ENCODE measurements at regions not wholly inside any gene's neighbourhood (a gene's known extent, or its start where the extent isn't known, plus 50 kb on each side); places are given as distances from the start of the nearest gene placed in this dataset.

GRCh38 chr3:5726621-5727020 is 539.1 kb downstream of the EDEM1 start:
- no peak overlapping the region for H3K27ac ChIP-seq (ENCODE audit: low read depth, low read length)
- H3K4me1 ChIP-seq (ENCODE audit: control insufficient read depth in 5 of 5, insufficient read depth in 5 of 5, low read length in 5 of 5), result no peaks in the 10 kb centered on the region
- H3K9me3 ChIP-seq (ENCODE audit: control insufficient read depth in 5 of 5, low read length in 5 of 5), result no peaks in the 10 kb centered on the region
- no peaks in the 10 kb centered on the region for H3K36me3 ChIP-seq (ENCODE audit: control insufficient read depth in 5 of 5, insufficient read depth in 5 of 5, low read length in 5 of 5)
- H3K27me3 ChIP-seq (ENCODE audit: control insufficient read depth in 5 of 5, insufficient read depth in 4 of 5, low read length in 5 of 5), result no peaks in the 10 kb centered on the region
- no peak overlapping the region for H3K4me3 ChIP-seq (ENCODE audit: low read depth in 1 of 5, low read length in 5 of 5)
- no peak overlapping the region for H3K9ac ChIP-seq (ENCODE audit: low read length in 5 of 5)

GRCh38 chr3:5727743-5728484 is 540.4 kb downstream of the EDEM1 start:
- H3K36me3 ChIP-seq (ENCODE audit: control insufficient read depth in 5 of 5, insufficient read depth in 5 of 5, low read length in 5 of 5), result no peaks in the 10 kb centered on the region
- no peaks in the 10 kb centered on the region for H3K27me3 ChIP-seq (ENCODE audit: control insufficient read depth in 5 of 5, insufficient read depth in 4 of 5, low read length in 5 of 5)
- no peaks in the 10 kb centered on the region for H3K9me3 ChIP-seq (ENCODE audit: control insufficient read depth in 5 of 5, low read length in 5 of 5)
- no peak overlapping the region for H3K27ac ChIP-seq (ENCODE audit: low read depth, low read length)
- H3K9ac ChIP-seq (ENCODE audit: low read length in 5 of 5), result no peak overlapping the region
- no peak overlapping the region for H3K4me3 ChIP-seq (ENCODE audit: low read depth in 1 of 5, low read length in 5 of 5)
- no peaks in the 10 kb centered on the region for H3K4me1 ChIP-seq (ENCODE audit: control insufficient read depth in 5 of 5, insufficient read depth in 5 of 5, low read length in 5 of 5)

GRCh38 chr3:5729852-5730251 is 542.3 kb downstream of the EDEM1 start:
- no peak overlapping the region for H3K9ac ChIP-seq (ENCODE audit: low read length in 5 of 5)
- H3K27ac ChIP-seq (ENCODE audit: low read depth, low read length), result no peak overlapping the region
- H3K4me3 ChIP-seq (ENCODE audit: low read depth in 1 of 5, low read length in 5 of 5), result no peak overlapping the region
- H3K4me1 ChIP-seq (ENCODE audit: control insufficient read depth in 5 of 5, insufficient read depth in 5 of 5, low read length in 5 of 5), result no peaks in the 10 kb centered on the region
- H3K27me3 ChIP-seq (ENCODE audit: control insufficient read depth in 5 of 5, insufficient read depth in 4 of 5, low read length in 5 of 5), result no peaks in the 10 kb centered on the region
- no peaks in the 10 kb centered on the region for H3K9me3 ChIP-seq (ENCODE audit: control insufficient read depth in 5 of 5, low read length in 5 of 5)
- no peaks in the 10 kb centered on the region for H3K36me3 ChIP-seq (ENCODE audit: control insufficient read depth in 5 of 5, insufficient read depth in 5 of 5, low read length in 5 of 5)

GRCh38 chr3:5731100-5731499 is 543.6 kb downstream of the EDEM1 start:
- Histone ChIP-seq H3K27me3 (ENCODE audit: control insufficient read depth in 5 of 5, insufficient read depth in 4 of 5, low read length in 5 of 5) (no peaks in the 10 kb centered on the region), H3K27ac (ENCODE audit: low read depth, low read length) (no peak overlapping the region), H3K36me3 (ENCODE audit: control insufficient read depth in 5 of 5, insufficient read depth in 5 of 5, low read length in 5 of 5) (no peaks in the 10 kb centered on the region)

GRCh38 chr3:5732081-5732480 is 544.6 kb downstream of the EDEM1 start:
- Histone ChIP-seq H3K27ac (ENCODE audit: low read depth, low read length) (no peak overlapping the region), H3K27me3 (ENCODE audit: control insufficient read depth in 5 of 5, insufficient read depth in 4 of 5, low read length in 5 of 5) (no peaks in the 10 kb centered on the region), H3K9ac (ENCODE audit: low read length in 5 of 5) (no peak overlapping the region), H3K4me1 (ENCODE audit: control insufficient read depth in 5 of 5, insufficient read depth in 5 of 5, low read length in 5 of 5) (no peaks in the 10 kb centered on the region), H3K9me3 (ENCODE audit: control insufficient read depth in 5 of 5, low read length in 5 of 5) (no peaks in the 10 kb centered on the region), H3K4me3 (ENCODE audit: low read depth in 1 of 5, low read length in 5 of 5) (no peak overlapping the region), H3K36me3 (ENCODE audit: control insufficient read depth in 5 of 5, insufficient read depth in 5 of 5, low read length in 5 of 5) (no peaks in the 10 kb centered on the region)

More at GRCh38 chr3:5731100-5731499, 543.6 kb downstream of the EDEM1 start:
- H3K9me3 ChIP-seq (ENCODE audit: control insufficient read depth in 5 of 5, low read length in 5 of 5), result no peaks in the 10 kb centered on the region
- H3K4me1 ChIP-seq (ENCODE audit: control insufficient read depth in 5 of 5, insufficient read depth in 5 of 5, low read length in 5 of 5), result no peaks in the 10 kb centered on the region
- H3K9ac ChIP-seq (ENCODE audit: low read length in 5 of 5), result no peak overlapping the region
- H3K4me3 ChIP-seq (ENCODE audit: low read depth in 1 of 5, low read length in 5 of 5), result no peak overlapping the region

GRCh38 chr3:5733995-5734394 is 546.5 kb downstream of the EDEM1 start:
- Histone ChIP-seq H3K9ac (ENCODE audit: low read length in 5 of 5) (no peak overlapping the region), H3K4me1 (ENCODE audit: control insufficient read depth in 5 of 5, insufficient read depth in 5 of 5, low read length in 5 of 5) (no peaks in the 10 kb centered on the region), H3K36me3 (ENCODE audit: control insufficient read depth in 5 of 5, insufficient read depth in 5 of 5, low read length in 5 of 5) (no peaks in the 10 kb centered on the region), H3K27ac (ENCODE audit: low read depth, low read length) (no peak overlapping the region), H3K9me3 (ENCODE audit: control insufficient read depth in 5 of 5, low read length in 5 of 5) (no peaks in the 10 kb centered on the region), H3K27me3 (ENCODE audit: control insufficient read depth in 5 of 5, insufficient read depth in 4 of 5, low read length in 5 of 5) (no peaks in the 10 kb centered on the region), H3K4me3 (ENCODE audit: low read depth in 1 of 5, low read length in 5 of 5) (no peak overlapping the region)

- H3K9ac ChIP-seq (ENCODE audit: low read length in 5 of 5), result no peak overlapping the region
- no peaks in the 10 kb centered on the region for H3K9me3 ChIP-seq (ENCODE audit: control insufficient read depth in 5 of 5, low read length in 5 of 5)
- no peaks in the 10 kb centered on the region for H3K36me3 ChIP-seq (ENCODE audit: control insufficient read depth in 5 of 5, insufficient read depth in 5 of 5, low read length in 5 of 5)
- no peaks in the 10 kb centered on the region for H3K27me3 ChIP-seq (ENCODE audit: control insufficient read depth in 5 of 5, insufficient read depth in 4 of 5, low read length in 5 of 5)
- no peak overlapping the region for H3K4me3 ChIP-seq (ENCODE audit: low read depth in 1 of 5, low read length in 5 of 5)
- no peak overlapping the region for H3K27ac ChIP-seq (ENCODE audit: low read depth, low read length)
- no peaks in the 10 kb centered on the region for H3K4me1 ChIP-seq (ENCODE audit: control insufficient read depth in 5 of 5, insufficient read depth in 5 of 5, low read length in 5 of 5)
Measured at GRCh38 chr3:5735896-5736295, 548.4 kb downstream of the EDEM1 start.

GRCh38 chr3:5739299-5739935 is 551.9 kb downstream of the EDEM1 start:
- Histone ChIP-seq H3K4me3 (ENCODE audit: low read depth in 1 of 5, low read length in 5 of 5) (no peak overlapping the region), H3K4me1 (ENCODE audit: control insufficient read depth in 5 of 5, insufficient read depth in 5 of 5, low read length in 5 of 5) (no peaks in the 10 kb centered on the region), H3K27me3 (ENCODE audit: control insufficient read depth in 5 of 5, insufficient read depth in 4 of 5, low read length in 5 of 5) (no peaks in the 10 kb centered on the region), H3K9ac (ENCODE audit: low read length in 5 of 5) (no peak overlapping the region), H3K27ac (ENCODE audit: low read depth, low read length) (no peak overlapping the region), H3K9me3 (ENCODE audit: control insufficient read depth in 5 of 5, low read length in 5 of 5) (no peaks in the 10 kb centered on the region), H3K36me3 (ENCODE audit: control insufficient read depth in 5 of 5, insufficient read depth in 5 of 5, low read length in 5 of 5) (no peaks in the 10 kb centered on the region)

GRCh38 chr3:5739949-5740348 is 552.4 kb downstream of the EDEM1 start:
- Histone ChIP-seq H3K27ac (ENCODE audit: low read depth, low read length) (no peak overlapping the region), H3K9me3 (ENCODE audit: control insufficient read depth in 5 of 5, low read length in 5 of 5) (no peaks in the 10 kb centered on the region), H3K27me3 (ENCODE audit: control insufficient read depth in 5 of 5, insufficient read depth in 4 of 5, low read length in 5 of 5) (no peaks in the 10 kb centered on the region), H3K9ac (ENCODE audit: low read length in 5 of 5) (no peak overlapping the region), H3K36me3 (ENCODE audit: control insufficient read depth in 5 of 5, insufficient read depth in 5 of 5, low read length in 5 of 5) (no peaks in the 10 kb centered on the region), H3K4me3 (ENCODE audit: low read depth in 1 of 5, low read length in 5 of 5) (no peak overlapping the region), H3K4me1 (ENCODE audit: control insufficient read depth in 5 of 5, insufficient read depth in 5 of 5, low read length in 5 of 5) (no peaks in the 10 kb centered on the region)

- no peaks in the 10 kb centered on the region for H3K27me3 ChIP-seq (ENCODE audit: control insufficient read depth in 5 of 5, insufficient read depth in 4 of 5, low read length in 5 of 5)
- H3K9ac ChIP-seq (ENCODE audit: low read length in 5 of 5), result no peak overlapping the region
- H3K4me1 ChIP-seq (ENCODE audit: control insufficient read depth in 5 of 5, insufficient read depth in 5 of 5, low read length in 5 of 5), result no peaks in the 10 kb centered on the region
- H3K4me3 ChIP-seq (ENCODE audit: low read depth in 1 of 5, low read length in 5 of 5), result no peak overlapping the region
- H3K9me3 ChIP-seq (ENCODE audit: control insufficient read depth in 5 of 5, low read length in 5 of 5), result no peaks in the 10 kb centered on the region
- no peaks in the 10 kb centered on the region for H3K36me3 ChIP-seq (ENCODE audit: control insufficient read depth in 5 of 5, insufficient read depth in 5 of 5, low read length in 5 of 5)
- H3K27ac ChIP-seq (ENCODE audit: low read depth, low read length), result no peak overlapping the region
Measured at GRCh38 chr3:5741017-5741416, 553.5 kb downstream of the EDEM1 start.
